Heart right ventricle (tissue), 16 donors: ENCODE measurements at regions not wholly inside any gene's neighbourhood (a gene's known extent, or its start where the extent isn't known, plus 50 kb on each side); places are given as distances from the start of the nearest gene placed in this dataset.
"Not testable (repeated sequence)": the region's sequence is repeated elsewhere in the genome, so short reads cannot be mapped to it uniquely, and the experiment has no call there.

Experiments
- ATAC-seq, 8 donors: fragments of 200-7000 bp; cut with Tn5 transposase; one replicate each; pipeline ENCODE4 v1.9.1; 2020; ENCODE audit warnings: mild to moderate bottlenecking in 8 of 8, moderate library complexity in 8 of 8, moderate number of reproducible peaks in 1 of 8
- DNase-seq, 2 donors: peaks; one replicate each; pipeline ENCODE4 v3.0.0-alpha.2; 2020
- H3K27ac ChIP-seq, 10 donors: fragments of 200-600 bp; sonication (generic) in 2 of 10; one replicate each; pipeline versions ENCODE4 v1.5.0 to v1.8.0; 2020 to 2022; ENCODE audit warnings: mild to moderate bottlenecking in 3 of 10
- H3K27me3 ChIP-seq, 7 donors: fragments of 200-600 bp; one replicate each; pipeline ENCODE4 v1.8.0; 2021 to 2022; ENCODE audit warnings: mild to moderate bottlenecking in 2 of 7
- H3K36me3 ChIP-seq, 9 donors: fragments of 200-600 bp; sonication (generic) in 1 of 9; one replicate each; pipeline versions ENCODE4 v1.5.0 to v1.8.0; 2020 to 2022; ENCODE audit warnings: mild to moderate bottlenecking in 2 of 9
- H3K4me1 ChIP-seq, 9 donors: fragments of 200-600 bp; sonication (generic) in 1 of 9; one replicate each; pipeline versions ENCODE4 v1.5.0 to v1.8.0; 2020 to 2022; ENCODE audit warnings: mild to moderate bottlenecking in 4 of 9
- H3K4me3 ChIP-seq, 10 donors: fragments of 200-600 bp; sonication (generic) in 2 of 10; one replicate each; pipeline versions ENCODE4 v1.5.0 to v1.8.0; 2020 to 2022; ENCODE audit warnings: mild to moderate bottlenecking in 7 of 10, moderate library complexity in 2 of 10
- H3K9me3 ChIP-seq, 11 donors: fragments of 200-600 bp in 10 of 11; sonication (generic) in 2 of 11; one replicate each; pipeline versions ENCODE4 v1.5.0 to v1.8.0; 2013 to 2022; ENCODE audit warnings: mild to moderate bottlenecking in 2 of 11, control low read depth in 1 of 11, moderate library complexity in 1 of 11
- WGBS, 2 donors: extraction: QIAGEN DNeasy Blood & Tissue Kit; methylation state at CpG; one replicate each; pipeline ENCODE4 v1.1.7; 2013; ENCODE audit warnings: inconsistent platforms in 1 of 2; 5-methylcytosine and 5-hydroxymethylcytosine counted together
- intact Hi-C, 10 donors: fragments of 100-400 bp; cut with DNase I; formaldehyde crosslinking; loops; one replicate each; pipeline versions ENCODE4 v1.11.1 to v1.14.2; 2022
- TF ChIP-seq, protein P1 (sequence below), 9 donors: fragments of 200-600 bp; sonication (generic) in 2 of 9; IDR thresholded peaks; one replicate each; pipeline versions ENCODE4 v1.5.0 to v1.8.0; 2021 to 2022; ENCODE audit warnings: antibody characterized with exemption in 9 of 9, mild to moderate bottlenecking in 5 of 9, moderate library complexity in 1 of 9
- donor health status: Arrhythmogenic right ventricular cardiomyopathy.
- donor health status: ischemic (EF 13 %, LVEDD 7.1; RV severe dilation, severe dysfunction).
- donor health status: healthy with polysubstance abuse.
- donor health status: DM: no; HTN: yes; CAD: no.
- donor health status: DM: no; HTN: no; CAD: no.
- donor health status: ischemic (EF 25% LVEDD 6.9; RV normal size, moderate dysfunction).
- donor health status: ischemic (EF 25% LVEDD 5.7; RV mildly dilated, moderate dysfunction).
- donor health status: healthy.
- donor health status: DM: yes; HTN: yes; CAD: no.
- donor health status: Ischemic cardiomyopathy.
- donor health status: ischemic (EF 35%, LVEDD 5.7; RV mildly dilated, moderate dysfunction).
- donor health status: nonischemic (EF 11% LVEDD 7.7; RV severe dilation, severe dysfunction).
- donor health status: DM: yes; HTN: yes; CAD: no.
- donor health status: PGD.
- donor health status: ischemic (EF 29% LVEDD 5.4; RV normal size, mild dysfunction).
- donor health status: nonischemic (EF 23%, LVEDD 6.1; RV moderate dilation, normal function).

DNA sequence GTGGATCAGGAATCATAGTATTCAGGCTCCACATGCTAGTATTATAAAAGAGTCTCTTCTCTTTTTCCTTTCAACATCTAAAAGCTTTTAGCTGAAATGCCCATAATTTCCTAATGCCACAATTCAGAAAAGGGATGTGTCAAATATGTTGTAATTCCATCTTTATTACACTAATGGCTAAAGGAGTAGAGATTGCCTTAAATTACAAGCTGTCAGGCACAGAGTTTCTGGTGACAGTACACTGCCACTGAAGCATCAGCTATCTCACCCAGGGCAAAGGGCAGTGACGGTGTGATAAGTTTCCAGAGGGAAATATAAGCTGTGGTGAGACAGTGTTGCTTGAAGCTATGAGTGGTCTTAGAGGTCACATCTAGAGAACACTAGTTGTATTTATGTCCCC lies 581.1 kb downstream of the KCNT2 start:
- Histone ChIP-seq H3K36me3 (no peaks in the 10 kb centered on the region), H3K27me3 (no peaks in the 10 kb centered on the region), H3K4me1 (no peaks in the 10 kb centered on the region), H3K9me3 (no peaks in the 10 kb centered on the region), H3K27ac (no peak overlapping the region), H3K4me3 (no peak overlapping the region)
- WGBS, 2 donors, result 0 to 16% methylated on average over 1 of the region's 1 CpG
- intact Hi-C loops, result no loop called here
- ATAC-seq (no peak), DNase-seq (no peak)
- TF ChIP-seq, protein P1, sequence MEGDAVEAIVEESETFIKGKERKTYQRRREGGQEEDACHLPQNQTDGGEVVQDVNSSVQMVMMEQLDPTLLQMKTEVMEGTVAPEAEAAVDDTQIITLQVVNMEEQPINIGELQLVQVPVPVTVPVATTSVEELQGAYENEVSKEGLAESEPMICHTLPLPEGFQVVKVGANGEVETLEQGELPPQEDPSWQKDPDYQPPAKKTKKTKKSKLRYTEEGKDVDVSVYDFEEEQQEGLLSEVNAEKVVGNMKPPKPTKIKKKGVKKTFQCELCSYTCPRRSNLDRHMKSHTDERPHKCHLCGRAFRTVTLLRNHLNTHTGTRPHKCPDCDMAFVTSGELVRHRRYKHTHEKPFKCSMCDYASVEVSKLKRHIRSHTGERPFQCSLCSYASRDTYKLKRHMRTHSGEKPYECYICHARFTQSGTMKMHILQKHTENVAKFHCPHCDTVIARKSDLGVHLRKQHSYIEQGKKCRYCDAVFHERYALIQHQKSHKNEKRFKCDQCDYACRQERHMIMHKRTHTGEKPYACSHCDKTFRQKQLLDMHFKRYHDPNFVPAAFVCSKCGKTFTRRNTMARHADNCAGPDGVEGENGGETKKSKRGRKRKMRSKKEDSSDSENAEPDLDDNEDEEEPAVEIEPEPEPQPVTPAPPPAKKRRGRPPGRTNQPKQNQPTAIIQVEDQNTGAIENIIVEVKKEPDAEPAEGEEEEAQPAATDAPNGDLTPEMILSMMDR (IDR thresholded peaks at IDR 0.05), result no peak

DNA sequence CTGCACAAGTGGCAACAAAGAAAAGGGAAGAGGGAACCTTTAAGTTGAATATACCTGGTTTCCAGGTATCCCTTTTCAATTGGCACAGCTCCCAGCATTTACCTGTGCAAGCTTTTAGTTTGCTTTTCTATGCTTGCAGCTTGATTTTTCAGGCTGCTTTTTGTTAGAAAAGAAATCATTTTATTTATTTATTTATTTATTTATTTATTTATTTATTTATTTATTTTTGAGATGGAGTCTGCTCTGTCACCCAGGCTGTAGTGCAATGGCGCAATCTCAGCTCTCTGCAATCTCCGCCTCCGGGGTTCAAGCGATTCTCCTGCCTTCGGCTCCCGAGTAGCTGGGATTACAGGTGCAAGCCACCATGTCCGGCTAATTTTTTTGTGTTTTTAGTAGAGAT lies 587.1 kb downstream of the KCNT2 start:
- 95 to 98% methylated on average over 7 of the region's 7 CpGs for WGBS, 2 donors
- not testable (repeated sequence) for ATAC-seq

DNA sequence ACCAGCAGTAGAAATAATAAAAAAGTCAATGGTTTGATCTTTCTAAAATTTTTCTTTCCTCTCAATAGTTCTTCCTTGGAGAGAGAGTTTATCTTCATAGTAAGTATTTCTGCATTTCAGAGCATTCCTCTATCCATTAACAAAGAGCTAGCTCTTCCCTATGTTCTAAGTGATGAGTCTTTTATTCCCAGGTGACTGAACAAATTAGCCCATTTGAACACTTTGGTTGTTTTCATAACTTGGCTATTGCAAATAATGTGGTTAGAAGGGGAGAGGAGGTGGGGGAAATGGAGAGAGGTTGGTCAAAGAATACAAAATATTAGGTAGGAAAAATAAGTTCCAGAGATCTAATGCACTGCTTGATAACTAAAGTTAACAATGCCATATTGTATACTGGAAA lies 598.9 kb downstream of the KCNT2 start:
- TF ChIP-seq, protein P1 (IDR thresholded peaks at IDR 0.05), result no peak
- no peaks in the 10 kb centered on the region for H3K4me1 ChIP-seq
- H3K27ac ChIP-seq, result no peak overlapping the region
- no peaks in the 10 kb centered on the region for H3K9me3 ChIP-seq
- H3K27me3 ChIP-seq, result no peaks in the 10 kb centered on the region
- intact Hi-C loops, result no loop called here
- ATAC-seq, result no peak
- no peak for DNase-seq
- H3K4me3 ChIP-seq, result no peak overlapping the region
- H3K36me3 ChIP-seq, result no peaks in the 10 kb centered on the region

More for the DNA sequence above, 587.1 kb downstream of the KCNT2 start:
- intact Hi-C loops, H3K27ac ChIP-seq, H3K4me1 ChIP-seq, H3K4me3 ChIP-seq, H3K36me3 ChIP-seq, H3K9me3 ChIP-seq, DNase-seq, H3K27me3 ChIP-seq: not testable (repeated sequence)

DNA sequence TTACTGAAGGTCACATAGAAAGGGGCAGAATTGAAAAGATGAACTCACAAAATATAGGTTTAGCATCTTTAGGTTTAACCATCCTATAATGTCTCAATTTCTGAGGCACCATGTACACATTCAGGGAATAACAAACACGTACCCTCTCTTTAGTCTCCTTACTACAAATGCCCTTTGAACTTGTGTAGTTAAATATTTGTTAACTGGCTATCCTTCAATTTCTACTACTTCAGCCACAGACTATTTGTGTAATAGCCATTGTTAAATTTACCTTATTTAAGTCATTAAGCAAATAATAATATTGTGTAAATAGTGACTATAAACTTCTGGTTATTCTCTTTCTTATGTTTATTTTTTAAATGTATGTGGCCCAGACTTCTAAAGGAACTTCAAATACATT lies 600.5 kb downstream of the KCNT2 start:
- ATAC-seq (no peak), DNase-seq (no peak)
- Histone ChIP-seq H3K9me3 (no peaks in the 10 kb centered on the region), H3K4me1 (no peaks in the 10 kb centered on the region), H3K36me3 (no peaks in the 10 kb centered on the region), H3K27ac (no peak overlapping the region), H3K27me3 (no peaks in the 10 kb centered on the region), H3K4me3 (no peak overlapping the region)
- intact Hi-C loops, result no loop called here
- WGBS, 2 donors, result 82 to 88% methylated on average over 1 of the region's 1 CpG
- TF ChIP-seq, protein P1 (IDR thresholded peaks at IDR 0.05), result no peak

DNA sequence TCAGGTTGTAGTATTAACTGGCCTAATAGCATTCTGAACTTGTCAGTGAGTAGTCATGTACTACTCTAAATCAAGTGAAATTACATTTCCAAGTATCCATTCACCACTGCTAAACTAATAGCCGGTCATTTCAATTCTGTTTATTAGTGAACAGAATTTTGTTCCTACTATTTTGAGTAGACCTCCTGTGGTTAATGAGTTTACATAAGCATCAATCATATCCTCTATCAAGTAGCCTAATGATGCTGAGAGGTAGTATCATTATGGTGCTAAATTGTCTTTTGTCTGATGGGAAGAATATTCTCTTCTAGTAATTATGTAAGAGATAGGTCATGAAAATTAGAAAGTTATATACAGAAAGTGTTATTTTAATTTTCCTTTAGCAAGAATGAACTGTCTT lies 602.8 kb downstream of the KCNT2 start:
- H3K36me3 ChIP-seq, result no peaks in the 10 kb centered on the region
- no peaks in the 10 kb centered on the region for H3K9me3 ChIP-seq
- H3K27me3 ChIP-seq, result no peaks in the 10 kb centered on the region
- TF ChIP-seq, protein P1 (IDR thresholded peaks at IDR 0.05), result no peak
- 90 to 96% methylated on average over 1 of the region's 1 CpG for WGBS, 2 donors
- no peak overlapping the region for H3K4me3 ChIP-seq
- H3K27ac ChIP-seq, result no peak overlapping the region
- ATAC-seq (no peak), DNase-seq (no peak)
- no peaks in the 10 kb centered on the region for H3K4me1 ChIP-seq
- intact Hi-C loops, result loop anchor here in 1 of 10 donors (2.0 kb wide), 1 partner anchor 31 kb away; no protein-coding TSS in a partner anchor

DNA sequence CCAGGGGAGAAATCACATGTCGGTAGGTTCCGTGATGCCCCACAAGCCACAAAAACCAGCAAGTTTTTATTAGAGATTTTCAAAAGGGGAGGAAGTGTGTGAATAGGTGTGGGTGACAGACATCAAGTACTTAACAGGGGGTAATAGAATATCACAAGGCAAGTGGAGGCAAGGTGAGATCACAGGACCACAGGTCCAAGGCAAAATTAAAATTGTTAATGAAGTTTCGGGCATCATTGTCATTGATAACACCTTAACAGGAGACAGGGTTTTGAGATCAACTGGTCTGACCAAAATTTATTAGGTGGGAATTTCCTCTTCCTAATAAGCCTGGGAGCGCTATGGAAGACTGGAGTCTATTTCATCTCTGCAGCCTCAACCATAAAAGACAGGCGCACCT lies 603.9 kb downstream of the KCNT2 start:
- not testable (repeated sequence) for DNase-seq, H3K27me3 ChIP-seq, H3K4me3 ChIP-seq, ATAC-seq, H3K36me3 ChIP-seq, H3K4me1 ChIP-seq, H3K27ac ChIP-seq, H3K9me3 ChIP-seq
- intact Hi-C loops, result loop anchor here in 1 of 10 donors (2.0 kb wide), 1 partner anchor 30 kb away; no protein-coding TSS in a partner anchor
- 67 to 71% methylated on average over 5 of the region's 5 CpGs for WGBS, 2 donors
